H9 (cell line): ENCODE measurements at regions not wholly inside any gene's neighbourhood (a gene's known extent, or its start where the extent isn't known, plus 50 kb on each side); places are given as distances from the start of the nearest gene placed in this dataset.

Source experiments
- DNase-seq: peaks from one replicate; pipeline ENCODE4 v3.0.0-alpha.2; 2017
- H2AFZ ChIP-seq: one replicate; pipeline ENCODE4 v1.6.1; 2013; ENCODE audit warnings: mild to moderate bottlenecking, low read length, control low read depth, moderate library complexity
- H2AK5ac ChIP-seq: 2 replicates; pipeline ENCODE4 v1.6.1; 2013; ENCODE audit warnings: low read length, control low read depth, mixed read lengths; ENCODE audit not compliant: insufficient read length
- H2BK120ac ChIP-seq: one replicate; pipeline ENCODE4 v1.6.1; 2013; ENCODE audit warnings: low read depth, mild to moderate bottlenecking, low read length, control low read depth, inconsistent platforms; ENCODE audit not compliant: poor library complexity, severe bottlenecking
- H2BK12ac ChIP-seq: 2 replicates; pipeline ENCODE4 v1.6.1; 2013; ENCODE audit warnings: low read length, control low read depth, mixed read lengths, low read depth; ENCODE audit not compliant: insufficient read length
- H2BK15ac ChIP-seq: 2 replicates; pipeline ENCODE4 v1.6.1; 2013; ENCODE audit warnings: low read depth, low read length, control low read depth
- H2BK20ac ChIP-seq: one replicate; pipeline ENCODE4 v1.6.1; 2013; ENCODE audit warnings: low read depth, mild to moderate bottlenecking, low read length, control low read depth, inconsistent platforms; ENCODE audit not compliant: poor library complexity, severe bottlenecking
- H2BK5ac ChIP-seq: 2 replicates; pipeline ENCODE4 v1.6.1; 2013; ENCODE audit warnings: low read length, control low read depth, mixed read lengths; ENCODE audit not compliant: insufficient read length
- H3K14ac ChIP-seq: 2 replicates; pipeline ENCODE4 v1.6.1; 2013; ENCODE audit warnings: low read length, control low read depth; ENCODE audit not compliant: insufficient read depth
- H3K18ac ChIP-seq: 2 replicates; pipeline ENCODE4 v1.6.1; 2013; ENCODE audit warnings: low read depth, mild to moderate bottlenecking, mixed read lengths, low read length, control low read depth; ENCODE audit not compliant: insufficient read length
- H3K23ac ChIP-seq: 2 replicates; pipeline ENCODE4 v1.6.1; 2013; ENCODE audit warnings: low read length, control low read depth, mixed read lengths, low read depth; ENCODE audit not compliant: insufficient read length
- H3K23me2 ChIP-seq: 2 replicates; pipeline ENCODE4 v1.6.1; 2013; ENCODE audit warnings: low read depth, mild to moderate bottlenecking, mixed read lengths, low read length, control low read depth; ENCODE audit not compliant: insufficient read length, poor library complexity, severe bottlenecking
- H3K27ac ChIP-seq: 2 replicates; pipeline ENCODE4 v1.5.1; 2013; ENCODE audit warnings: low read length, control low read depth, mixed read lengths, low read depth; ENCODE audit not compliant: insufficient read length
- H3K27me3 ChIP-seq: 2 replicates; pipeline ENCODE4 v1.6.1; 2013; ENCODE audit warnings: low read length, control low read depth, inconsistent platforms; ENCODE audit not compliant: insufficient read depth
- H3K4ac ChIP-seq: 2 replicates; pipeline ENCODE4 v1.6.1; 2013; ENCODE audit warnings: low read depth, mild to moderate bottlenecking, control low read depth, inconsistent platforms, low read length, moderate library complexity
- H3K4me1 ChIP-seq: 2 replicates; pipeline ENCODE4 v1.6.1; 2013; ENCODE audit warnings: low read length, control low read depth, inconsistent platforms; ENCODE audit not compliant: insufficient read depth
- H3K4me2 ChIP-seq: 2 replicates; pipeline ENCODE4 v1.6.1; 2013; ENCODE audit warnings: low read length, control low read depth, mixed read lengths; ENCODE audit not compliant: insufficient read length, insufficient read depth
- H3K56ac ChIP-seq: 2 replicates; pipeline ENCODE4 v1.6.1; 2013; ENCODE audit warnings: low read depth, mild to moderate bottlenecking, mixed read lengths, low read length, control low read depth; ENCODE audit not compliant: insufficient read length
- H3K79me1 ChIP-seq: 2 replicates; pipeline ENCODE4 v1.6.1; 2013; ENCODE audit warnings: low read depth, mild to moderate bottlenecking, moderate library complexity, low read length, control low read depth, inconsistent platforms; ENCODE audit not compliant: insufficient read depth, poor library complexity, severe bottlenecking
- H3K79me2 ChIP-seq: 2 replicates; pipeline ENCODE4 v1.6.1; 2013; ENCODE audit warnings: low read length, control low read depth, inconsistent platforms; ENCODE audit not compliant: insufficient read depth
- H3K9ac ChIP-seq: 2 replicates; pipeline ENCODE4 v1.6.1; 2013; ENCODE audit warnings: low read length, control low read depth, mixed read lengths; ENCODE audit not compliant: insufficient read length; ENCODE audit errors: extremely low read depth
- H3K9me3 ChIP-seq: one replicate; pipeline ENCODE4 v1.6.1; 2013; ENCODE audit warnings: low read depth, low read length, inconsistent platforms; ENCODE audit not compliant: control insufficient read depth
- H3T11ph ChIP-seq: one replicate; pipeline ENCODE4 v1.6.1; 2013; ENCODE audit warnings: mild to moderate bottlenecking, low read length, control low read depth, inconsistent platforms
- H4K20me1 ChIP-seq: one replicate; pipeline ENCODE4 v1.6.1; 2013; ENCODE audit not compliant: control insufficient read depth, insufficient read length, insufficient read depth
- H4K5ac ChIP-seq: 2 replicates; pipeline ENCODE4 v1.6.1; 2013; ENCODE audit warnings: low read depth, mild to moderate bottlenecking, mixed read lengths, low read length, control low read depth; ENCODE audit not compliant: insufficient read length
- H4K8ac ChIP-seq: replicated peaks from 2 replicates; pipeline ENCODE4 v1.6.1; 2013; ENCODE audit warnings: low read length, control low read depth, mixed read lengths, low read depth; ENCODE audit not compliant: insufficient read length
- H4K91ac ChIP-seq: 2 replicates; pipeline ENCODE4 v1.6.1; 2013; ENCODE audit warnings: low read depth, mild to moderate bottlenecking, moderate library complexity, mixed read lengths, low read length, control low read depth; ENCODE audit not compliant: insufficient read length
- H3K27ac Mint-ChIP-seq, 3 experiments: 2 replicates in 2 of 3; 3 replicates in 1 of 3; pipeline ENCODE4 v1.8.0; 2020 to 2021; ENCODE audit warnings: mixed read lengths in 3 of 3, mild to moderate bottlenecking in 1 of 3, moderate library complexity in 1 of 3
- H3K27me3 Mint-ChIP-seq: 2 replicates; pipeline ENCODE4 v1.8.0; 2021; ENCODE audit warnings: low read depth, mild to moderate bottlenecking, moderate library complexity, mixed read lengths
- H3K36me3 Mint-ChIP-seq, 3 experiments: 2 replicates in 2 of 3; 3 replicates in 1 of 3; pipeline ENCODE4 v1.8.0; 2020 to 2021; ENCODE audit warnings: low read depth in 3 of 3, mixed read lengths in 3 of 3; ENCODE audit not compliant: insufficient read depth in 1 of 3
- H3K4me1 Mint-ChIP-seq, 2 experiments: 2 replicates each; pipeline ENCODE4 v1.8.0; 2020; ENCODE audit warnings: mixed read lengths in 2 of 2
- H3K4me3 Mint-ChIP-seq, 2 experiments: 2 replicates in 1 of 2; 3 replicates in 1 of 2; pipeline ENCODE4 v1.8.0; 2020 to 2021; ENCODE audit warnings: mild to moderate bottlenecking in 2 of 2, mixed read lengths in 2 of 2, moderate library complexity in 1 of 2
- H3K9me3 Mint-ChIP-seq, 2 experiments: 2 replicates in 1 of 2; 3 replicates in 1 of 2; pipeline ENCODE4 v1.8.0; 2020; ENCODE audit warnings: mild to moderate bottlenecking in 2 of 2, mixed read lengths in 2 of 2, moderate library complexity in 1 of 2
- WGBS: extraction: QIAGEN DNeasy Blood & Tissue Kit; methylation state at CpG from one replicate; pipeline ENCODE4 v1.1.7; 2013; ENCODE audit warnings: missing lambda C conversion rate, low lambda C conversion rate, mixed read lengths; ENCODE audit not compliant: insufficient read length; ENCODE audit errors: extremely low coverage; 5-methylcytosine and 5-hydroxymethylcytosine counted together
- TF ChIP-seq, protein P1 (sequence below): fragments of 200-600 bp; sonication (generic); conservative IDR thresholded peaks from 3 replicates; pipeline ENCODE4 v1.8.0; 2021; ENCODE audit warnings: antibody characterized with exemption, mild to moderate bottlenecking

DNA sequence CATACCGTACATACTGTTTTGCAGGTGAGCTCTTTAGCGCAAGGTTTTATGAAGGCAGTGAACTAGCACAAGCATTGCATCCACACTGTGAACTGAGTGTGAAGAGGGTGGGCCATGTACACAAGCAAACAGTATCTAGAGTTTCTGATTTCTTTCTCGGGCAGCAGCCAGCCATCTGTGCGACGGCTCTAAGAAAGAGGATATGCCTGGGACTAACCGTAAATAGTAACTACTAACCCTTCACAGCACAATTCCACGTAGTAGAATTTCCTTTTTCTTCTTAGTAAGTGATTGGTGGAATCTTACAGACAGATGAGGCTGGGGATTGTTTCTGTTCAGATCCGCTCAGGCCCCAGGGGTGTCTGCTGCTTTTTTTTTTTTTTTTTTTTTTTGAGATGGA, 89.0 kb downstream of the DRD1 start:
- no peak overlapping the region for H3K27ac ChIP-seq
- no peak overlapping the region for H3K4me2 ChIP-seq
- TF ChIP-seq, protein P1, sequence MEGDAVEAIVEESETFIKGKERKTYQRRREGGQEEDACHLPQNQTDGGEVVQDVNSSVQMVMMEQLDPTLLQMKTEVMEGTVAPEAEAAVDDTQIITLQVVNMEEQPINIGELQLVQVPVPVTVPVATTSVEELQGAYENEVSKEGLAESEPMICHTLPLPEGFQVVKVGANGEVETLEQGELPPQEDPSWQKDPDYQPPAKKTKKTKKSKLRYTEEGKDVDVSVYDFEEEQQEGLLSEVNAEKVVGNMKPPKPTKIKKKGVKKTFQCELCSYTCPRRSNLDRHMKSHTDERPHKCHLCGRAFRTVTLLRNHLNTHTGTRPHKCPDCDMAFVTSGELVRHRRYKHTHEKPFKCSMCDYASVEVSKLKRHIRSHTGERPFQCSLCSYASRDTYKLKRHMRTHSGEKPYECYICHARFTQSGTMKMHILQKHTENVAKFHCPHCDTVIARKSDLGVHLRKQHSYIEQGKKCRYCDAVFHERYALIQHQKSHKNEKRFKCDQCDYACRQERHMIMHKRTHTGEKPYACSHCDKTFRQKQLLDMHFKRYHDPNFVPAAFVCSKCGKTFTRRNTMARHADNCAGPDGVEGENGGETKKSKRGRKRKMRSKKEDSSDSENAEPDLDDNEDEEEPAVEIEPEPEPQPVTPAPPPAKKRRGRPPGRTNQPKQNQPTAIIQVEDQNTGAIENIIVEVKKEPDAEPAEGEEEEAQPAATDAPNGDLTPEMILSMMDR: no peak
- no peak overlapping the region for H3K27ac Mint-ChIP-seq
- H3K23me2 ChIP-seq: no peaks in the 10 kb centered on the region
- no peak overlapping the region for H2AK5ac ChIP-seq
- H3K27me3 ChIP-seq: no peaks in the 10 kb centered on the region
- H3K4me1 Mint-ChIP-seq: peaks cover 17 to 21% of the 10 kb centered on the region in 2 experiments
- no peaks in the 10 kb centered on the region for H3K36me3 Mint-ChIP-seq
- H3K79me2 ChIP-seq: no peaks in the 10 kb centered on the region
- H3K4me3 Mint-ChIP-seq: no peak overlapping the region
- no peak overlapping the region for H3K56ac ChIP-seq
- no peak overlapping the region for H2BK12ac ChIP-seq
- H3K23ac ChIP-seq: no peak overlapping the region
- H3K9me3 ChIP-seq: no peaks in the 10 kb centered on the region
- no peak overlapping the region for H2BK5ac ChIP-seq
- H3K4me1 ChIP-seq: peaks cover 4% of the 10 kb centered on the region; the same call in 1 of the 2 replicates
- H3T11ph ChIP-seq: no peak overlapping the region
- no peak overlapping the region for H4K5ac ChIP-seq
- no peaks in the 10 kb centered on the region for H3K9me3 Mint-ChIP-seq
- no peak overlapping the region for H2AFZ ChIP-seq
- H3K79me1 ChIP-seq: no peaks in the 10 kb centered on the region
- no peak overlapping the region for H2BK20ac ChIP-seq
- H2BK120ac ChIP-seq: no peak overlapping the region
- H3K27me3 Mint-ChIP-seq: peaks cover 6% of the 10 kb centered on the region; the same call in 1 of the 2 replicates
- no CpG with 5 or more reads among the region's 8 CpGs for WGBS
- H4K91ac ChIP-seq: no peak overlapping the region
- H2BK15ac ChIP-seq: no peak overlapping the region
- H4K20me1 ChIP-seq: no peaks in the 10 kb centered on the region
- no peak overlapping the region for H3K4ac ChIP-seq
- H4K8ac ChIP-seq: no peak overlapping the region
- H3K9ac ChIP-seq: no peak overlapping the region
- H3K18ac ChIP-seq: no peak overlapping the region
- DNase-seq: no peak
- H3K14ac ChIP-seq: no peak overlapping the region
